Smooth muscle cell (in vitro differentiated cells): ENCODE measurements at regions not wholly inside any gene's neighbourhood (a gene's known extent, or its start where the extent isn't known, plus 50 kb on each side); places are given as distances from the start of the nearest gene placed in this dataset.

Source experiments
- DNase-seq: peaks from one replicate; lab custom pipeline; 2025; ENCODE audit not compliant: unreplicated experiment; lab: John Stamatoyannopoulos, UW
- H2AFZ ChIP-seq: fragments of 200-600 bp; sonication (generic); 2 replicates; pipeline ENCODE4 v1.6.0; 2016; ENCODE audit warnings: antibody characterized with exemption, low read depth, mild to moderate bottlenecking
- H3F3A ChIP-seq: fragments of 200-600 bp; sonication (generic); 2 replicates; pipeline ENCODE4 v1.6.0; 2017; ENCODE audit warnings: antibody characterized with exemption, low read depth
- H3K27ac ChIP-seq: fragments of 200-600 bp; sonication (generic); 2 replicates; pipeline ENCODE4 v1.5.1; 2016; ENCODE audit warnings: low read depth, mild to moderate bottlenecking
- H3K27me3 ChIP-seq: fragments of 200-600 bp; sonication (generic); 2 replicates; pipeline ENCODE4 v1.6.1; 2016; ENCODE audit warnings: low read depth, mild to moderate bottlenecking
- H3K36me3 ChIP-seq: fragments of 200-600 bp; sonication (generic); 2 replicates; pipeline ENCODE4 v1.5.1; 2016; ENCODE audit warnings: low read depth
- H3K4me1 ChIP-seq: fragments of 200-600 bp; sonication (generic); 2 replicates; pipeline ENCODE4 v1.5.1; 2016; ENCODE audit warnings: low read depth
- H3K4me2 ChIP-seq: fragments of 200-600 bp; sonication (generic); 2 replicates; pipeline ENCODE4 v1.6.0; 2016; ENCODE audit warnings: mild to moderate bottlenecking
- H3K4me3 ChIP-seq: fragments of 200-600 bp; sonication (generic); 2 replicates; pipeline ENCODE4 v1.5.1; 2016; ENCODE audit warnings: mild to moderate bottlenecking
- H3K79me2 ChIP-seq: fragments of 200-600 bp; sonication (generic); 2 replicates; pipeline ENCODE4 v1.6.0; 2016; ENCODE audit warnings: low read depth, mild to moderate bottlenecking
- H3K9ac ChIP-seq: fragments of 200-600 bp; sonication (generic); 2 replicates; pipeline ENCODE4 v1.6.0; 2016; ENCODE audit warnings: low read depth
- H3K9me3 ChIP-seq: fragments of 200-600 bp; sonication (generic); replicated peaks from 2 replicates; pipeline ENCODE4 v1.5.1; 2016; ENCODE audit warnings: low read depth
- H4K20me1 ChIP-seq: fragments of 200-600 bp; sonication (generic); 2 replicates; pipeline ENCODE4 v1.6.0; 2016; ENCODE audit warnings: low read depth
- WGBS: methylation state at CpG from one replicate; pipeline ENCODE4 v1.1.7; 2016; ENCODE audit warnings: low lambda C conversion rate; 5-methylcytosine and 5-hydroxymethylcytosine counted together
- TF ChIP-seq, protein P1 (sequence below): fragments of 200-600 bp; sonication (generic); IDR thresholded peaks from 2 replicates; pipeline ENCODE4 v1.5.1; 2017; ENCODE audit warnings: borderline replicate concordance, mild to moderate bottlenecking, antibody characterized with exemption; ENCODE audit not compliant: insufficient read depth, poor library complexity, severe bottlenecking

DNA sequence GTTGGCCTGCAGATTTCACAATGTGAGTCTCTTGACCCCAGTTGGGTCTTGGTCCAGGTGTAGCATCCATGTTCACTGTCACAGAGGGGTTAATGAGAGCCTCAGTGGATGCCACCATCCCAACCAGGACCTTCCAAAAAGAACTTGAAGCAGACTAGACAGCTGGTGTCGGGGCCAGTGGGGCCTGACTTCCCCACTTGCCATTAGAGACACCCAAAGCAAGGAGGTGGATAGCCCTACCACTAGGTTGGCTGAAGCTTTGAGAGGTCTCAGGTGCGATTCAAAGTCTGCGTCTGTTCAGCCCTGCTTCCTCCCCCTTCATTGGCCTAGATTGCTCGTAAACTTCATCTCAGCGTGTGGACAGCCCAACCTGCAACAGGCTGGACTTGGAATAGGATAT lies 196.4 kb upstream of the RREB1 start:
- no peak overlapping the region for H3K4me2 ChIP-seq
- H3F3A ChIP-seq = no peaks in the 10 kb centered on the region
- peaks cover 9% of the 10 kb centered on the region for H3K4me1 ChIP-seq
- H2AFZ ChIP-seq = no peak overlapping the region
- H3K27ac ChIP-seq = no peak overlapping the region
- no peak for DNase-seq
- no peaks in the 10 kb centered on the region for H3K27me3 ChIP-seq
- no peak overlapping the region for H3K9ac ChIP-seq
- H3K4me3 ChIP-seq = no peak overlapping the region
- no peaks in the 10 kb centered on the region for H4K20me1 ChIP-seq
- H3K36me3 ChIP-seq = no peaks in the 10 kb centered on the region
- TF ChIP-seq, protein P1, sequence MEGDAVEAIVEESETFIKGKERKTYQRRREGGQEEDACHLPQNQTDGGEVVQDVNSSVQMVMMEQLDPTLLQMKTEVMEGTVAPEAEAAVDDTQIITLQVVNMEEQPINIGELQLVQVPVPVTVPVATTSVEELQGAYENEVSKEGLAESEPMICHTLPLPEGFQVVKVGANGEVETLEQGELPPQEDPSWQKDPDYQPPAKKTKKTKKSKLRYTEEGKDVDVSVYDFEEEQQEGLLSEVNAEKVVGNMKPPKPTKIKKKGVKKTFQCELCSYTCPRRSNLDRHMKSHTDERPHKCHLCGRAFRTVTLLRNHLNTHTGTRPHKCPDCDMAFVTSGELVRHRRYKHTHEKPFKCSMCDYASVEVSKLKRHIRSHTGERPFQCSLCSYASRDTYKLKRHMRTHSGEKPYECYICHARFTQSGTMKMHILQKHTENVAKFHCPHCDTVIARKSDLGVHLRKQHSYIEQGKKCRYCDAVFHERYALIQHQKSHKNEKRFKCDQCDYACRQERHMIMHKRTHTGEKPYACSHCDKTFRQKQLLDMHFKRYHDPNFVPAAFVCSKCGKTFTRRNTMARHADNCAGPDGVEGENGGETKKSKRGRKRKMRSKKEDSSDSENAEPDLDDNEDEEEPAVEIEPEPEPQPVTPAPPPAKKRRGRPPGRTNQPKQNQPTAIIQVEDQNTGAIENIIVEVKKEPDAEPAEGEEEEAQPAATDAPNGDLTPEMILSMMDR = no peak
- H3K79me2 ChIP-seq = no peaks in the 10 kb centered on the region
- no peaks in the 10 kb centered on the region for H3K9me3 ChIP-seq
- 95% methylated on average over 5 of the region's 5 CpGs for WGBS

DNA sequence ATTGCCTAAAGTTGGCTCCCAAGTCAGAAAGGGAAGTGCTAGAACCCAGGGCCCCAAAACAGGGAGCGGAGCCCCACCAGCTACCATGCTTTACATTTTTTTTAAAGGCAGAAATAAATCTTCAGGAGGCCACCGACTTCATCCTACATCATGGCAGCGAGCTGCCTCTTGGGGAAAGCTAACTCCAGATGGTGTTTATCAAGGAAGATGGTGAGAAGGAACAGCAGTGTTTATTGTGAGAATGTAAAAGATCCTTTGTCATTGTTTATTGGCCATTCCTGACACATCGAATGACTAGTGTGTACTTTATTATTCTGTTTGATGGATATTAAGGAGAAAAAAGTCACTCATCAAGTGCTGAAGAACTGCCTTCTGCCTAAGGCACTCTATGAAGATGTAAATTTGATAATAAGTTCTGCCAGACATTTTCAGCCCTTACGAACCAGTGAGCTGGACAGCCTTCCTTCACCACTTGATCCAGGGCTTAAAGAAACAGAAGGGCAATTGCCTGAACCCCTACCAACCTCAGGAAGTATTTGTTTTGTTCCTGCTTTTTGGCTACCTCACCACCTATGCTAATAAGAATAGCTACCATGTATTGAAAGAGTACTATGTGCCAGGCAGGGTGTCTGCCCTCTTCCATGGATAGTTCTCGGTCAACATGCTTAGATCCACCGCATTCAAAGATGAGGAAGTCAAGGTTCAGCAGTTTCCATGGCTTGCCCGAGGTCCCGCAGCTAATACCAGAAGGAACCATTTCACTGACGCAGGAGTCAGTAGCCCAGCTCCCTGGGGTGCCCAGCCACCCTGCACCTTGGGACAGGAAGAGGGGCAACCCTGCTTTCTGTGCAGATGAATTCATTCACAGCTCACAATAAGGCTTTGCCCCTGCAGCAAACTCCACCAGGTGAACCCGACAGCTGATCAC lies 194.7 kb upstream of the RREB1 start:
- TF ChIP-seq, protein P1 = no peak
- Histone ChIP-seq H3K9ac (no peak overlapping the region), H2AFZ (no peak overlapping the region), H3K27ac (no peak overlapping the region), H3F3A (no peaks in the 10 kb centered on the region), H3K4me3 (no peak overlapping the region), H3K9me3 (no peaks in the 10 kb centered on the region), H4K20me1 (no peaks in the 10 kb centered on the region), H3K36me3 (no peaks in the 10 kb centered on the region), H3K27me3 (no peaks in the 10 kb centered on the region), H3K4me1 (peaks cover 9% of the 10 kb centered on the region), H3K79me2 (no peaks in the 10 kb centered on the region), H3K4me2 (no peak overlapping the region)
- WGBS = 74% methylated on average over 11 of the region's 11 CpGs
- no peak for DNase-seq

DNA sequence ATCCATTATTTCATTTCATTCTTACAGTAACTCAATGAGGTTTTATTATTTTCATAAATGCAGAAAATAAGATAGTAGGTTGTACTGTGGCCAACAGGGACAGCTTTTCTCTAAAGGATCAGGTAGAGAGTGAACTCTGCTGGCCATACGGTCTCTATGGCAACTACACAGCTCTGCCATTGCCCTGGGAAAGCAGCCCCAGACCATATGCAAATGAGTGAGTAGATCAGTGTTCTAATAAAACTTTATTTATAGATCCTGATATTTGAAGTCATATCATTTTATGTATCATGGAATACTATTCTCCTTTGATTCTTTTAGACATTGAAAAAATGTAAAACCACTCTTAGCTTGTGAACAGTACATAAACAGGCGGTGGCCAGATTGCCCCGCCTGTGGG lies 192.5 kb upstream of the RREB1 start:
- Histone ChIP-seq H3K4me2 (no peak overlapping the region), H3K9ac (no peak overlapping the region), H3K4me1 (peaks cover 9% of the 10 kb centered on the region), H3K4me3 (no peak overlapping the region), H3K9me3 (no peaks in the 10 kb centered on the region), H2AFZ (peak overlapping the region; percentile 72), H3K27ac (no peak overlapping the region), H3F3A (no peaks in the 10 kb centered on the region), H3K79me2 (no peaks in the 10 kb centered on the region), H3K36me3 (no peaks in the 10 kb centered on the region), H3K27me3 (no peaks in the 10 kb centered on the region), H4K20me1 (no peaks in the 10 kb centered on the region)
- TF ChIP-seq, protein P1 = no peak
- no peak for DNase-seq
- 92% methylated on average over 3 of the region's 3 CpGs for WGBS
